ENCODE measurements at regions not wholly inside any gene's neighbourhood (a gene's known extent, or its start where the extent isn't known, plus 50 kb on each side); places are given as distances from the start of the nearest gene placed in this dataset.
"Not testable (repeated sequence)": the region's sequence is repeated elsewhere in the genome, so short reads cannot be mapped to it uniquely, and the experiment has no call there.

- TF ChIP-seq CTCF (IDR thresholded peaks at IDR 0.05; ENCODE audit: insufficient read depth, low read length, missing control alignments), result no peak
- ChIA-PET POLR2A (no interaction called here), CTCF (no interaction called here)
- DNase-seq (ENCODE audit: low read depth, low spot score), result no peak
- H3K4me3 ChIP-seq (ENCODE audit: low read depth, low read length), result no peak overlapping the region
Measured at GRCh38 chr16:22646948-22647556, 136.4 kb downstream of the NPIPB5 start.

DNA sequence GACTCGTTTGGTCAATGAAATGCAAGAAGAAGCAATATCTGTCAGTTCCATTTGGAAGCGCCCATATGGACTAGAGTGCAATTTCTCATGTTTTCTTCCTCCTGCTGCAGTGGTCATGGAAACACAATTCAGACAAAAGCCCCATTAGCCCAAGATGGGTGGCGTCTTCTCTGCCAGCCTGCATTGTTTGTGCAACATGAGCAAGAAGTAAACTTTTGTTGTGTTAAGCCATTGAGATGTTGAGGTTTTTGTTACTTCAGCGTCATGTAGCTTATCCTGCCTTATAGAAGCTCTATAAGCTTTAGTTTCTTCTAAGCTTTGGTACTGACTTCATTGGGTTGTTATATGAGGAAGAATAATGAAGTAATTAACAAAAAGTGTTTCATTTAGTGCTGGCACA, 137.4 kb downstream of the NPIPB5 start:
- ChIA-PET CTCF (interaction anchor here (1.0 kb wide), 1 partner anchor 29 kb away, joined by 3 read pairs; no protein-coding TSS in a partner anchor), POLR2A (no interaction called here)
- no peak for TF ChIP-seq CTCF (IDR thresholded peaks at IDR 0.05; ENCODE audit: insufficient read depth, low read length, missing control alignments)
- H3K4me3 ChIP-seq (ENCODE audit: low read depth, low read length), result no peak overlapping the region
- no peak for DNase-seq (ENCODE audit: low read depth, low spot score)

- ChIA-PET CTCF (interaction anchor here (1.0 kb wide), 1 partner anchor 28 kb away, joined by 3 read pairs; no protein-coding TSS in a partner anchor), POLR2A (no interaction called here)
- no peak for TF ChIP-seq CTCF (IDR thresholded peaks at IDR 0.05; ENCODE audit: insufficient read depth, low read length, missing control alignments)
- H3K4me3 ChIP-seq (ENCODE audit: low read depth, low read length), result no peak overlapping the region
- no peak for DNase-seq (ENCODE audit: low read depth, low spot score)
Measured at GRCh38 chr16:22648941-22649340, 138.2 kb downstream of the NPIPB5 start.

GRCh38 chr16:22651111-22651817, 140.6 kb downstream of the NPIPB5 start:
- CTCF ChIA-PET; POLR2A ChIA-PET; DNase-seq (ENCODE audit: low read depth, low spot score); H3K4me3 ChIP-seq (ENCODE audit: low read depth, low read length): not testable (repeated sequence)

- ChIA-PET POLR2A (no interaction called here), CTCF (no interaction called here)
- H3K4me3 ChIP-seq (ENCODE audit: low read depth, low read length), result no peak overlapping the region
- TF ChIP-seq CTCF (IDR thresholded peaks at IDR 0.05; ENCODE audit: insufficient read depth, low read length, missing control alignments), result no peak
- DNase-seq (ENCODE audit: low read depth, low spot score), result no peak
Measured at GRCh38 chr16:22652463-22652845, 141.8 kb downstream of the NPIPB5 start.

DNA sequence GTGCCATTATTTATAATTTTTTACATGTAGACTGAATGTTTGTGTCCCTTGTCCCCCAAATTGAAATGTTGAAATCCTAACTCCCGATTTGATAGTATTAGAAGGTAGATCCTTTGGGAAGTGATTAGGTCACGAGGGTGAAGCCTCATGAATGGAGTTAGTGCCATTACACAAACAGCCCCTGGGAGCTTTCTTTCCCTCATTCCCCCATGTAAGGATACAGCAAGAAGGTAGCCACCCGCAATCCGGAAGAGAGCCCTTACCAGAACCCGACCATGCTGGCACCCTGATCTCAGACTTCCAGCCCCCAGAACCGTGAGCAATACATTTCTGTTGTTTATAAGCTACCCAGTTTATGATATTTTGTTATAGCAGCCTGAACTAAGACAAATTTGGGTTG, 143.2 kb downstream of the NPIPB5 start:
- ChIA-PET CTCF (interaction anchor here (1.1 to 1.3 kb wide), 2 partner anchors 14 to 34 kb away, joined by 3 to 4 read pairs; no protein-coding TSS in a partner anchor), POLR2A (no interaction called here)
- TF ChIP-seq CTCF (IDR thresholded peaks at IDR 0.05; ENCODE audit: insufficient read depth, low read length, missing control alignments), result no peak

GRCh38 chr16:22656573-22656972, 145.9 kb downstream of the NPIPB5 start:
- POLR2A ChIA-PET; DNase-seq (ENCODE audit: low read depth, low spot score); H3K4me3 ChIP-seq (ENCODE audit: low read depth, low read length): not testable (repeated sequence)
- CTCF ChIA-PET, result interaction anchor here (1.2 kb wide), 1 partner anchor 11 kb away, joined by 3 read pairs; no protein-coding TSS in a partner anchor

More for the DNA sequence above, 143.2 kb downstream of the NPIPB5 start:
- DNase-seq (ENCODE audit: low read depth, low spot score), result no peak
- H3K4me3 ChIP-seq (ENCODE audit: low read depth, low read length), result no peak overlapping the region

Measured in AG04449 (cell line).